ENCODE measurements at regions not wholly inside any gene's neighbourhood (a gene's known extent, or its start where the extent isn't known, plus 50 kb on each side); places are given as distances from the start of the nearest gene placed in this dataset.

DNA sequence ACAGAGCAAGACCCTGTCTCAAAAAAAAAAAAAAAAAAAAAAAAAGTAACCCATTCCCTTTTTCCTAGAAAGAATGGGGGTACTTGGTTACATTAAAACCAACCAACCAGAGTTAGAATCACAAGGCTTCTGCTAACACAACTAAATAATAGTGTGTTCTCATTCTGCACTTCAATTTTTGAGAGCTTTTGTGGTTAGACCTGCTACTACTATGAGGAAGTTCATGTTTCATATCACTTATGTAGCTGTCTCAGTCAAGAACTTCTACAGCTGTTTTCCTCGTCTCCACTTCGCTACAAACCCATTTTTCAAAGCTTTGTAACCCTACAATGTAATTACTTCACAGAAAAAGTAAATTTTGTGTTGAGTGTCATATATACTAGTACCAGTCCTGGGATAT lies 58.3 kb downstream of the PDHA2 start:
- DNase-seq (ENCODE audit: low spot score) = no peak
- in situ Hi-C loops (cut with MboI; ENCODE audit: low pct_unique_long_range_greater_than_20kb, low sequenced_read_pairs, unreplicated experiment) = no loop called here
- TF ChIP-seq, protein P1, sequence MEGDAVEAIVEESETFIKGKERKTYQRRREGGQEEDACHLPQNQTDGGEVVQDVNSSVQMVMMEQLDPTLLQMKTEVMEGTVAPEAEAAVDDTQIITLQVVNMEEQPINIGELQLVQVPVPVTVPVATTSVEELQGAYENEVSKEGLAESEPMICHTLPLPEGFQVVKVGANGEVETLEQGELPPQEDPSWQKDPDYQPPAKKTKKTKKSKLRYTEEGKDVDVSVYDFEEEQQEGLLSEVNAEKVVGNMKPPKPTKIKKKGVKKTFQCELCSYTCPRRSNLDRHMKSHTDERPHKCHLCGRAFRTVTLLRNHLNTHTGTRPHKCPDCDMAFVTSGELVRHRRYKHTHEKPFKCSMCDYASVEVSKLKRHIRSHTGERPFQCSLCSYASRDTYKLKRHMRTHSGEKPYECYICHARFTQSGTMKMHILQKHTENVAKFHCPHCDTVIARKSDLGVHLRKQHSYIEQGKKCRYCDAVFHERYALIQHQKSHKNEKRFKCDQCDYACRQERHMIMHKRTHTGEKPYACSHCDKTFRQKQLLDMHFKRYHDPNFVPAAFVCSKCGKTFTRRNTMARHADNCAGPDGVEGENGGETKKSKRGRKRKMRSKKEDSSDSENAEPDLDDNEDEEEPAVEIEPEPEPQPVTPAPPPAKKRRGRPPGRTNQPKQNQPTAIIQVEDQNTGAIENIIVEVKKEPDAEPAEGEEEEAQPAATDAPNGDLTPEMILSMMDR (IDR thresholded peaks at IDR 0.05; ENCODE audit: extremely low read depth, insufficient read depth, missing control alignments) = no peak

DNA sequence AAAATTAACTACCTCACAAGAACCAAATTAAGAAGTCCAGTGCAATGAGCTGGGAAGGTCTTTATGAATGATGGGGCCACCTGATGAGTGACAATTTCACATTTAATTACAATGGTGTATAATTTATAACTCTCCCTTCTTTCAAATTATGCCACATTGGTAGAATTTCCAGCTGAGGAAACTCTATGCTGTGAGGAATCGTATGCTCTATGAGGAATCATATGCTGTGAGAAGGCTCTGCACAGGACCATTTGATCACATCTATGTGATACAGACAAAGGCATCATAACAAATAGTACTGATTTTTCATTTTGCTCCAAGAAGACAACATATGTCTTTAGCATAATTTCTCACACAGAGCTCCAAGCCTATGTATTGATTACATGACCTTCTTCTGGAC lies 69.3 kb downstream of the PDHA2 start:
- TF ChIP-seq, protein P1 (IDR thresholded peaks at IDR 0.05; ENCODE audit: extremely low read depth, insufficient read depth, missing control alignments) = no peak
- DNase-seq (ENCODE audit: low spot score) = no peak
- in situ Hi-C loops (cut with MboI; ENCODE audit: low pct_unique_long_range_greater_than_20kb, low sequenced_read_pairs, unreplicated experiment) = no loop called here

DNA sequence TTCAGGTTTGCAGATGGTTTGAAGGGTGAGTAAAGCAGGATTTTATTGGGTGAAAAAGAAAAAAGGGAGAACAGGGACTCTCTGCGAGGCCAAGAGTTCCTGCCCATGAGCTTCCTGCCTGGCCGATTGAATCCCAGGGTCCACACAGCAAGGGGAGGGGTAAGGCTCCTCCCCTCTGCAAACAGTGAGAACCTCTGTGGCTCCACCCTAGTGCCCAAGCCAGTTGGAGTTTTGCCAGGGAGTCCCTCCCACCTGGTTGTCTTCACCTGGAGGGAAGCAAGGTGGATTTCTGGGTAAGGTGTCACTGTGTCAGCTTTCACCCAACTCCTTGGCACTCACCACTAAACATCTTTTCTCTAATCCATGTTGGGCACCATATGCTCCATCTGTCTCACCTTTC lies 70.9 kb downstream of the PDHA2 start:
- TF ChIP-seq, protein P1 (IDR thresholded peaks at IDR 0.05; ENCODE audit: extremely low read depth, insufficient read depth, missing control alignments) = no peak
- in situ Hi-C loops (cut with MboI; ENCODE audit: low pct_unique_long_range_greater_than_20kb, low sequenced_read_pairs, unreplicated experiment) = no loop called here
- DNase-seq (ENCODE audit: low spot score) = no peak

DNA sequence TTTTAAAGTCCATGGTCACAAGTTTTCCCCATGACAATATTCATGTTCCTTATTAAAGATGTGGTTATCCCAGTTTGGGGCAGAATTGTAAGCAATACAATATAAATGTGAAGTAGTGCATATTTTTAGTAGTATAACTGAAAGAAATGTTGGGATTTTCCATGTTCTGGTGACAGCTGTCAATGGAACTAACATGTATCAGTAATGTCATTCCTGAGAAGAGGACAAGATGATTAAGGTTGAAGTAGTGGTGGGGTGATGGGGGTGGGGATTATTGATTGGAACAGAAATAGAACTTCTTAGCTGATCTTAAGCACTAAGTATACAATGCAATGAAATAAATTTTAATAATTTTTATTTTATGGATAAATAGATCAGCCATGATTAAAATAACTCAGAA lies 81.6 kb downstream of the PDHA2 start:
- no peak for DNase-seq (ENCODE audit: low spot score)
- in situ Hi-C loops (cut with MboI; ENCODE audit: low pct_unique_long_range_greater_than_20kb, low sequenced_read_pairs, unreplicated experiment) = no loop called here
- TF ChIP-seq, protein P1 (IDR thresholded peaks at IDR 0.05; ENCODE audit: extremely low read depth, insufficient read depth, missing control alignments) = no peak

DNA sequence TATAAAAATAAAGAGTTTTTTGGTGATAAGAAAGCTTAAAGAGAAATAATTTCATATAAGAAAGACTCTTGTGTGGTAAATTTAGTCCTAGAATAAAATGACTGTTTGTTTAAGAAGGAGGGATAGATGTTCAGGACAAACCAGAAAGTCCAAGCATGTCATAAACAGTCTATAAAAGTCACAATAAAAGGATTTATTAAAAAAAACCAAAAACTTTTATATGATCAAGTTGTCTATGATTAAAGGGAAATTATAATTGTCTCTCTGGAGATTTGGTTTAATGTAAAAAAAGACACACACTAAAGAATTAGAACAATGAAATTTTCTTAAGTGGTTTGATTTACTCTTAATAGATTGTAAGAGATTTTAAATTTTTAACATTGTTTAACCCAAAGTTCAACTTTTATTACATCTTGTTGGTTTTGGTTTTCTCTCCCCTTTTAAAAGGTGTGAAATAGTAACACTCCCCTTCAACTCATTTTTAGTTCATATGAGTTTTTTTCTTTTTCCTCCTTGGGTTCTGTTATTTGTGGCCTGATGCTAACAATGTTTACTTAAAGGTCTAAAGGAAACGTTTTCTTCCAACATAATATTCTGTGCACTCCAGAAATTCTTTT lies 89.7 kb downstream of the PDHA2 start:
- DNase-seq (ENCODE audit: low spot score) = no peak
- in situ Hi-C loops (cut with MboI; ENCODE audit: low pct_unique_long_range_greater_than_20kb, low sequenced_read_pairs, unreplicated experiment) = no loop called here
- TF ChIP-seq, protein P1 (IDR thresholded peaks at IDR 0.05; ENCODE audit: extremely low read depth, insufficient read depth, missing control alignments) = no peak

DNA sequence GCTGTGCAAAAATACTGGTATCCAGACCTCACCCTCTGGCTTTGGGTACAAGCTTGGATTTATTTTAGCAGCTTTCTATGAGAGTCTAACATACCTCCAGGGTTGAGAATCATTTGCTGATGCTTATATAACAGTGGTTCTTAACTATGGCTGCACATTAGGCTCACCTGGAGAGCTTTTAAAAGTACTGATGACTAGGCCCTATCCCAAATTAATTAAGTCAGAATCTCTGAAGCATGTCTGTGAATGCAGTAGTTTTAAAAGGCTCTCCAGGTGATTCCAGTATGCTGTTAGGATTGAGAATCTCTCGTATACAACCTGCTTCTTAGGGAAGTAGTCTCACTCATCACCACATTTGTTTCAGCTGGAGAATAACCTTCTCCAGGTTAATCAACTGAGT lies 99.2 kb downstream of the PDHA2 start:
- DNase-seq (ENCODE audit: low spot score) = no peak
- TF ChIP-seq, protein P1 (IDR thresholded peaks at IDR 0.05; ENCODE audit: extremely low read depth, insufficient read depth, missing control alignments) = no peak
- in situ Hi-C loops (cut with MboI; ENCODE audit: low pct_unique_long_range_greater_than_20kb, low sequenced_read_pairs, unreplicated experiment) = no loop called here
